ENCODE measurements at regions not wholly inside any gene's neighbourhood (a gene's known extent, or its start where the extent isn't known, plus 50 kb on each side); places are given as distances from the start of the nearest gene placed in this dataset.

GRCh38 chr2:226023383-226023782 is 623.9 kb downstream of the NYAP2 start:
- H3K4me1 ChIP-seq = no peaks in the 10 kb centered on the region
- DNase-seq = no peak
- TF ChIP-seq, protein P1, sequence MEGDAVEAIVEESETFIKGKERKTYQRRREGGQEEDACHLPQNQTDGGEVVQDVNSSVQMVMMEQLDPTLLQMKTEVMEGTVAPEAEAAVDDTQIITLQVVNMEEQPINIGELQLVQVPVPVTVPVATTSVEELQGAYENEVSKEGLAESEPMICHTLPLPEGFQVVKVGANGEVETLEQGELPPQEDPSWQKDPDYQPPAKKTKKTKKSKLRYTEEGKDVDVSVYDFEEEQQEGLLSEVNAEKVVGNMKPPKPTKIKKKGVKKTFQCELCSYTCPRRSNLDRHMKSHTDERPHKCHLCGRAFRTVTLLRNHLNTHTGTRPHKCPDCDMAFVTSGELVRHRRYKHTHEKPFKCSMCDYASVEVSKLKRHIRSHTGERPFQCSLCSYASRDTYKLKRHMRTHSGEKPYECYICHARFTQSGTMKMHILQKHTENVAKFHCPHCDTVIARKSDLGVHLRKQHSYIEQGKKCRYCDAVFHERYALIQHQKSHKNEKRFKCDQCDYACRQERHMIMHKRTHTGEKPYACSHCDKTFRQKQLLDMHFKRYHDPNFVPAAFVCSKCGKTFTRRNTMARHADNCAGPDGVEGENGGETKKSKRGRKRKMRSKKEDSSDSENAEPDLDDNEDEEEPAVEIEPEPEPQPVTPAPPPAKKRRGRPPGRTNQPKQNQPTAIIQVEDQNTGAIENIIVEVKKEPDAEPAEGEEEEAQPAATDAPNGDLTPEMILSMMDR (IDR thresholded peaks at IDR 0.05) = no peak
- H3K4me3 ChIP-seq = no peak overlapping the region
- no peaks in the 10 kb centered on the region for H3K36me3 ChIP-seq
- H3K9me3 ChIP-seq = no peaks in the 10 kb centered on the region
- intact Hi-C loops (cut with DNase I) = no loop called here
- H3K27ac ChIP-seq = no peak overlapping the region
- H3K27me3 ChIP-seq = no peaks in the 10 kb centered on the region
- no peak overlapping the region for H3K9ac ChIP-seq (ENCODE audit: low read depth in 2 of 2, low read length in 2 of 2)

- no peak overlapping the region for H3K27ac ChIP-seq
- H3K36me3 ChIP-seq = no peaks in the 10 kb centered on the region
- intact Hi-C loops (cut with DNase I) = no loop called here
- H3K4me3 ChIP-seq = no peak overlapping the region
- TF ChIP-seq, protein P1 (IDR thresholded peaks at IDR 0.05) = no peak
- no peaks in the 10 kb centered on the region for H3K4me1 ChIP-seq
- no peaks in the 10 kb centered on the region for H3K9me3 ChIP-seq
- H3K27me3 ChIP-seq = no peaks in the 10 kb centered on the region
- H3K9ac ChIP-seq (ENCODE audit: low read depth in 2 of 2, low read length in 2 of 2) = no peak overlapping the region
- DNase-seq = no peak
Observed at GRCh38 chr2:226020956-226021355, 621.4 kb downstream of the NYAP2 start.

DNA sequence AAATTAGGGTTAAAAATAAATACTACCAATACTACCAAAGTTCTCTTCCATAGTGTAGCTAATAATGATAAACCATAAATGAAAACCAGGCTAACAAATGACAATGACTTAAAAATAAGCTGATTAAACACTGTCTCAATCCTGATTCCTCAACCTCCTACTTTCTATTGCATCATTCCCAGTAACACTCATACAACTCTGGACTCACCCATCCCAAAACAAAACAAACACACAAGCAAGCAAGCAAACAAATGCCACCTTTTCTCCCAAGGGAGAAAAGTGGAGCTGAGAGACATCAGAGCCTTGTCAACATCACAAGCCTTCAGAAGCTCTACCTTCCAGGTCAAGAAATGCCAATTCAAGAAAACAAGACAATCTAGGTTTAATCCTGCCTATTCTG is 620.7 kb downstream of the NYAP2 start:
- Histone ChIP-seq H3K9me3 (no peaks in the 10 kb centered on the region), H3K36me3 (no peaks in the 10 kb centered on the region), H3K4me3 (no peak overlapping the region), H3K4me1 (no peaks in the 10 kb centered on the region), H3K27ac (no peak overlapping the region), H3K27me3 (no peaks in the 10 kb centered on the region), H3K9ac (ENCODE audit: low read depth in 2 of 2, low read length in 2 of 2) (no peak overlapping the region)
- intact Hi-C loops (cut with DNase I) = no loop called here
- TF ChIP-seq, protein P1 (IDR thresholded peaks at IDR 0.05) = no peak
- no peak for DNase-seq

- Histone ChIP-seq H3K36me3 (no peaks in the 10 kb centered on the region), H3K27me3 (no peaks in the 10 kb centered on the region), H3K4me1 (no peaks in the 10 kb centered on the region), H3K9me3 (no peaks in the 10 kb centered on the region), H3K4me3 (no peak overlapping the region), H3K9ac (ENCODE audit: low read depth in 2 of 2, low read length in 2 of 2) (no peak overlapping the region), H3K27ac (no peak overlapping the region)
- intact Hi-C loops (cut with DNase I) = no loop called here
- DNase-seq = no peak
- TF ChIP-seq, protein P1 (IDR thresholded peaks at IDR 0.05) = no peak
Observed at GRCh38 chr2:226018641-226019040, 619.1 kb downstream of the NYAP2 start.

- intact Hi-C loops (cut with DNase I) = no loop called here
- no peak overlapping the region for H3K27ac ChIP-seq
- DNase-seq = no peak
- no peak overlapping the region for H3K9ac ChIP-seq (ENCODE audit: low read depth in 2 of 2, low read length in 2 of 2)
- no peaks in the 10 kb centered on the region for H3K9me3 ChIP-seq
- no peak overlapping the region for H3K4me3 ChIP-seq
- H3K36me3 ChIP-seq = no peaks in the 10 kb centered on the region
- H3K27me3 ChIP-seq = no peaks in the 10 kb centered on the region
- TF ChIP-seq, protein P1 (IDR thresholded peaks at IDR 0.05) = no peak
- H3K4me1 ChIP-seq = no peaks in the 10 kb centered on the region
Observed at GRCh38 chr2:226017537-226017936, 618.0 kb downstream of the NYAP2 start.

- H3K9ac ChIP-seq (ENCODE audit: low read depth in 2 of 2, low read length in 2 of 2) = no peak overlapping the region
- H3K27me3 ChIP-seq = no peaks in the 10 kb centered on the region
- TF ChIP-seq, protein P1 (IDR thresholded peaks at IDR 0.05) = no peak
- H3K4me1 ChIP-seq = no peaks in the 10 kb centered on the region
- no peak overlapping the region for H3K4me3 ChIP-seq
- H3K9me3 ChIP-seq = no peaks in the 10 kb centered on the region
- intact Hi-C loops (cut with DNase I) = no loop called here
- no peak overlapping the region for H3K27ac ChIP-seq
- no peak for DNase-seq
- H3K36me3 ChIP-seq = no peaks in the 10 kb centered on the region
Observed at GRCh38 chr2:226017107-226017506, 617.6 kb downstream of the NYAP2 start.
